ENCODE measurements at regions not wholly inside any gene's neighbourhood (a gene's known extent, or its start where the extent isn't known, plus 50 kb on each side); places are given as distances from the start of the nearest gene placed in this dataset.

- no peak overlapping the region for H3K4me3 ChIP-seq (ENCODE audit: low read depth, low read length)
- no peak for TF ChIP-seq CTCF (IDR thresholded peaks at IDR 0.05; ENCODE audit: low read depth, low read length, missing control alignments)
- no peak for DNase-seq (ENCODE audit: low read depth)
These were observed 455.2 kb downstream of the PTPRU start for GRCh38 chr1:29691499-29691898.

GRCh38 chr1:29690156-29690555, 453.8 kb downstream of the PTPRU start:
- DNase-seq (ENCODE audit: low read depth), result no peak
- TF ChIP-seq CTCF (IDR thresholded peaks at IDR 0.05; ENCODE audit: low read depth, low read length, missing control alignments), result no peak
- no peak overlapping the region for H3K4me3 ChIP-seq (ENCODE audit: low read depth, low read length)

- TF ChIP-seq CTCF (IDR thresholded peaks at IDR 0.05; ENCODE audit: low read depth, low read length, missing control alignments), result peak; percentile 36
- no peak overlapping the region for H3K4me3 ChIP-seq (ENCODE audit: low read depth, low read length)
- no peak for DNase-seq (ENCODE audit: low read depth)
These were observed 453.2 kb downstream of the PTPRU start for GRCh38 chr1:29689372-29690030.

GRCh38 chr1:29688471-29689365, 452.4 kb downstream of the PTPRU start:
- H3K4me3 ChIP-seq (ENCODE audit: low read depth, low read length), result no peak overlapping the region
- TF ChIP-seq CTCF (IDR thresholded peaks at IDR 0.05; ENCODE audit: low read depth, low read length, missing control alignments), result no peak

DNA sequence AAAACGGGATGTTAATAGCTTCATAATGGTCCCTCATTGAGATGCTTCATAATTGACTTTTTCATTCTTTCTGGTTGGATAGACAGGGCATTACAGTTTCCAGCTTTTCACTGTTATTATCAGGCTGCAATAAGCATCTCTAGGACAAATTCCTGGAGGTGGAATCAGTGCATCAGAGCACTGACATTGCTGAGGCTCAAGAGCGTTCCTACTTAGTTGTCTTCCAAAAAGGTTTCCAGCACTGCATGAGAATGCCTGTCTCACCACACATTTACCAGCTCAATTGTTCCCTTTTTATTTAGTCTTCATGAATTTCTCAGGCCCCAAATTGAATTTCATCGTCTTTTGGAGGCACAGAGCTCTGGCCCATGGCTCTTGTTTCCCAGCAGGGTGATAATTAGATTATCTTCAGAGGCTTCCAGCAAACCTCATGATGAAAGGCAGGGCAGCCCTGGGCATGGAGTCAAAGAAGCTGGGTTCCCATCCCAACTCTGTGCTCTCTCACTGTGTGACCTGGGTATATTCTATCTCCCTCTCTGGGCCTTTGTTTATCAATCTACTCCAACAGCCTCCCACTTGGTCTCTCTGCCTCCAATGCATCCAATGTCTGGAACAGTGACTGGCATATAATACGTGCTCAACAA, 451.4 kb downstream of the PTPRU start:
- DNase-seq (ENCODE audit: low read depth), result no peak
- H3K4me3 ChIP-seq (ENCODE audit: low read depth, low read length), result no peak overlapping the region
- TF ChIP-seq CTCF (IDR thresholded peaks at IDR 0.05; ENCODE audit: low read depth, low read length, missing control alignments), result no peak

More at GRCh38 chr1:29688471-29689365, 452.4 kb downstream of the PTPRU start:
- no peak for DNase-seq (ENCODE audit: low read depth)

DNA sequence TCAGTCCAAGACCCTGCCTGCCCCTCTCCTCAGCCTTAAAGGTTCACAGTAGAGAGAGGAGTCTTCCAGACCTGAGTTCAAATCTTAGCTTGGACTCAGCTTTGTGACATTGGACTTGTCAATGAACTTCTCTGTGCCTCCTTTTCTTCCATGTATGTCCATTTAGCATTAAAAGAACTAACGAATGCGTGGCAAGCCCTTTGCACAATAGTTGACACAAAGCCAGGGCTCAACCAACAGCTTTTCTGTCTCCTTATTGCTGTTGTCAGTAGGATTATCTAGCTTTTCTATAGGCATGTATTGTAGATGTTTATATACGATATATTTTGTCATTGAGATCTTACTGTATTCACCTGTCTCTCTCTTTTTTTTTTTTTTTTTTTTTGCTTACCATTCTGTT, 450.8 kb downstream of the PTPRU start:
- no peak for DNase-seq (ENCODE audit: low read depth)
- TF ChIP-seq CTCF (IDR thresholded peaks at IDR 0.05; ENCODE audit: low read depth, low read length, missing control alignments), result no peak
- H3K4me3 ChIP-seq (ENCODE audit: low read depth, low read length), result no peak overlapping the region
